ENCODE measurements at regions not wholly inside any gene's neighbourhood (a gene's known extent, or its start where the extent isn't known, plus 50 kb on each side); places are given as distances from the start of the nearest gene placed in this dataset.

DNA sequence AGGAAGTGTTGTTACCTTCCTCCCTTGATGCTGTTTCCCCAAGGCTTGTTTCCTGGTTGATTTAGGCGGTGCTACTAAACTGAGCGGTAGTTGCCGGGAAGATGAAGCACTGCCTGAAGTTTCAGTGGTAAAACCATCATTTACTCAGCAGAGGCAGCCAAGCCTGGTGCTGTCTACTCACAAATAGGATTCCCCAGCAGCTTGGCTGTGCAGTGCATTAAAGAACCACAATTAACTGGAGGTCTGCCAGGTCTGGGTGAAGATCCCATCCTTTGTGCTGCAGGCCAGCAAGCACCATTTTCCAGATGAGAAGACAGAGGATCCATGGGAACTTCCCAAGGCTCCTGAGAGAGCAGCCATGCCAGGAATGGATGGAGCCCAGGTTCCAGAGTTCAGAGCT lies 231.9 kb upstream of the E2F8 start:
- TF ChIP-seq, protein P1, sequence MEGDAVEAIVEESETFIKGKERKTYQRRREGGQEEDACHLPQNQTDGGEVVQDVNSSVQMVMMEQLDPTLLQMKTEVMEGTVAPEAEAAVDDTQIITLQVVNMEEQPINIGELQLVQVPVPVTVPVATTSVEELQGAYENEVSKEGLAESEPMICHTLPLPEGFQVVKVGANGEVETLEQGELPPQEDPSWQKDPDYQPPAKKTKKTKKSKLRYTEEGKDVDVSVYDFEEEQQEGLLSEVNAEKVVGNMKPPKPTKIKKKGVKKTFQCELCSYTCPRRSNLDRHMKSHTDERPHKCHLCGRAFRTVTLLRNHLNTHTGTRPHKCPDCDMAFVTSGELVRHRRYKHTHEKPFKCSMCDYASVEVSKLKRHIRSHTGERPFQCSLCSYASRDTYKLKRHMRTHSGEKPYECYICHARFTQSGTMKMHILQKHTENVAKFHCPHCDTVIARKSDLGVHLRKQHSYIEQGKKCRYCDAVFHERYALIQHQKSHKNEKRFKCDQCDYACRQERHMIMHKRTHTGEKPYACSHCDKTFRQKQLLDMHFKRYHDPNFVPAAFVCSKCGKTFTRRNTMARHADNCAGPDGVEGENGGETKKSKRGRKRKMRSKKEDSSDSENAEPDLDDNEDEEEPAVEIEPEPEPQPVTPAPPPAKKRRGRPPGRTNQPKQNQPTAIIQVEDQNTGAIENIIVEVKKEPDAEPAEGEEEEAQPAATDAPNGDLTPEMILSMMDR (IDR thresholded peaks at IDR 0.05; ENCODE audit: low read depth, low read length, poor library complexity, severe bottlenecking) = no peak
- no peak for TF ChIP-seq EZH2phosphoT487 (IDR thresholded peaks at IDR 0.05; ENCODE audit: borderline replicate concordance, low read length)
